Glomerular visceral epithelial cell (primary cell): ENCODE measurements at regions not wholly inside any gene's neighbourhood (a gene's known extent, or its start where the extent isn't known, plus 50 kb on each side); places are given as distances from the start of the nearest gene placed in this dataset.
"Not testable (repeated sequence)": the region's sequence is repeated elsewhere in the genome, so short reads cannot be mapped to it uniquely, and the experiment has no call there.

Experiments
- DNase-seq: peaks from one replicate; pipeline ENCODE4 v3.0.0-alpha.2; 2016; ENCODE audit errors: extremely low spot score

GRCh38 chr2:40937284-40937683 lies 485.4 kb upstream of the SLC8A1 start:
- DNase-seq = no peak

DNA sequence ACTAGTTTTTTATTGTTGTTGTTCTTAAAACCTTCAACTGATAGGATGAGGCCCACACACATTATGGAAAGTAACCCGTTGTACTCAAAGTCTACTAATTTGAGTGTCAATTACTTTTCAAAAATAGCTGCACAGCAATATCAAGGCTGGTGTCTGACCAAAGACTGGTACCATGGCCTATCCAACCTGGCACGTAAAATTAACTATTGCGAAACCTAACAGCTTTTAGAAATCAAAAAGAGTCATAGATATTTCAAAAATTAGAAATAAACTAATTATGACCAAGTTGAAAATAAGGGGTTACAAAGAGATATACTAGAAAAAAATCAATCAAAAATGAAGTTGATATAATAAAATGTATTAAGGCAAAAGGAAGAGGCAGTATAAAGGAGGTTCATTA lies 501.5 kb upstream of the SLC8A1 start:
- no peak for DNase-seq

DNA sequence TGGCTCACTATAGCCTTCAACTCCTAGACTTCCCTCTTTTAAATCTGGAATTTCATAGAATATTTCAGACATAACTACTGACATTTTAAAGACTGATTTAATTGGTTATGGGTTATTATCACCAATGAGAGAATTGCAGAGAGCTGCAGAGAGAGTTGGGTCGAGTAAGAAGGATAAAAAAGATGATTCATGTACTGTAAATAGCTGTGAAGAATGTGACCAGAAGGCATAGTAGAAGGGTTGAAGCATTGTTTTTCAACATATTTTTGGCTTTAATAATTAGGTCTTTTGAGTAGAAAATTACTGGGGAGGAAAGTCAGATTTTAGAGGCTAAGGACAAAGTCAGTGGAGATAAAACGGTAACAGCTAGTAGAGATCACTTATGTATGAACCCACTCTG lies 503.2 kb upstream of the SLC8A1 start:
- no peak for DNase-seq

- DNase-seq = no peak
These were observed 503.7 kb upstream of the SLC8A1 start for GRCh38 chr2:40955635-40956034.

GRCh38 chr2:40957508-40957907 lies 505.6 kb upstream of the SLC8A1 start:
- DNase-seq = peak; percentile 13

GRCh38 chr2:40962026-40962425 lies 510.1 kb upstream of the SLC8A1 start:
- DNase-seq = no peak

DNA sequence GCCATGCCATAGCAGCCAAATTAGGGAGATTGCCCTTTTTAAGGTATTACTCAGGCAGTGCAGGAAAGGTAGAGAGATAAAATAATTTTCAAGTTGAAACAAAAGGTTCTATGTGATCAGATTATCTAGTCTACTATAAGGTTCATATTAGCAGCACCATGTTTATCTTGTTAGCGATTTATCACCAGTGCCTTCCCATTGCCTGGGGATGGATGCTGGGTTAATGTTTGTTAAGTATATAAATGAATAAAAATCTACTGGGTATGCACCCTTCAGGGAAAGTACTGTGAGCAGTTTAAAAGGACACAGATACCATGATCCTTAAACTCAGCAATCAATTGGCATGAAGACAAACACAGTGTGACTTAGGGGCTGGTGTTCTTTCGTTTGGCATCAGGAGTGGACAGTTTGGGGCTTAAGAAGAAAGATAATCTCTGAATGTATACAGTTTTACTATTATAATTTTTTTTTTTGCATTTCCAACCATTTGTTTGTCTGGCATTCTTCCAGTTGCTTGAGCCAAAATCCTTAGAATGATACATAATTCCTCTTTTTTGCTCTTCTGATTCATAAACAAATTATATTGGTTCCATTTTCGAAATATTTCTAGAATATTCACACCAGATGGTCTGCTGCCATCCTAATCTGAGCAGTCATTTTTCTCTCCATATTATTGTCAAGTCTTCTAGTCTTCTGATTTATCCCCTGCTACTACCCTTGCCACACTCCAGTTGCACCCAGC lies 512.8 kb upstream of the SLC8A1 start:
- no peak for DNase-seq

GRCh38 chr2:40967451-40967850 lies 515.6 kb upstream of the SLC8A1 start:
- no peak for DNase-seq

DNA sequence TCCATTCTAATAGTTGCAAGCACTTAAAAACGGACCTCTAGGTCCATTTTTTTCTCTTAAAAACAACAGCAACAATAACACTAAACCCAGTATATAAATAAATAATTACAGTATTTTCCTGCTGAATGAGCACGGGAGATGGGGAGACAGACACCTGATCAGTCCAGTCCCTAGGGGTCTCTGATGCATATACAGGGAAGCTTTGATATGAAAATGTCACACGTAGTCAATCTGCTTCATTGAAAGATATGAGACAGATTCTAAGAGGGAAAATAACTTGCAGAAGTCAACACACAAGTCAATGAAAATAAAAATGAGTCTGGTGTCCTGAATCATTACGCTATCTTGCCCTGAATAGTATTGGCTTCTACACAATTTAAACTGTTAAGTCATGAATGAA lies 523.3 kb upstream of the SLC8A1 start:
- DNase-seq = no peak

DNA sequence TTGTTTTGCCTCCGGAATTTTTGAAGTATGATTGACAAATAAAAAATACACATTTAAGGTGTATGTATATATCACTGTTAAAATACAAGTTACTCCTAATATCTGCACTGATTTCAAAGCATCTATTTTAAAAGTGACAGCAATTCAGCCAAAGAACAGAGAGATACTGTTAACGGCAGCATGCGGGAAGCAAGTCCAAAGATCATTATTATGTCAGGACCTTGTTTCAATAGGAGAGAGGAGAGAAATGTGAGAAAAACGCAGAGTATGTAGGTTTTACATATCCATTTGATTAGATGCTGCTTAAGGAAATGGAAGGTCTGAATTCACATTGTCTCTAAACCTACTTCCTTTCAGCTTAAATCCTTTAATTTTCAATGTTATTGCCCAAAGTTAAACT lies 545.5 kb upstream of the SLC8A1 start:
- DNase-seq = no peak

GRCh38 chr2:41000374-41000773 lies 548.5 kb upstream of the SLC8A1 start:
- DNase-seq = no peak

- DNase-seq = no peak
These were observed 549.0 kb upstream of the SLC8A1 start for GRCh38 chr2:41000906-41001305.

- no peak for DNase-seq
These were observed 552.8 kb upstream of the SLC8A1 start for GRCh38 chr2:41004700-41005099.

DNA sequence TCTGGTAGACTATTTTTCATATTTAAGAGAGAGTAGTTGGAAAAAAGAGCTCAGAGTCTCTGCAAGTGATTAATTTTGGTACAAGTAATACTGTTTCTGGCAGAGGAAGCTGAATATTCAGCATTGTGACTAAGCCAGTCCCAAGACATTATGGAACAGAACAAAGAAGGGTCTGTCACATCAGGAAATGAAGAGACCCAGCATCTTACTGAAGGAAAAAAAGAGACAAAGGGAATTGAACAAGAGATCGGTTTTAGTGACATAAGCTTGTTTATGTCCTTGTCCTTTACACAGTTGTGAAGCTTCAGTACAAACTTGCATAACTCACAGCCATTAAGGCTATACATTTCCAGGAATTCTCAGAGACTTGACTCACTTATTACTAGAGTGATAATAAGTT lies 568.5 kb upstream of the SLC8A1 start:
- DNase-seq = no peak

DNA sequence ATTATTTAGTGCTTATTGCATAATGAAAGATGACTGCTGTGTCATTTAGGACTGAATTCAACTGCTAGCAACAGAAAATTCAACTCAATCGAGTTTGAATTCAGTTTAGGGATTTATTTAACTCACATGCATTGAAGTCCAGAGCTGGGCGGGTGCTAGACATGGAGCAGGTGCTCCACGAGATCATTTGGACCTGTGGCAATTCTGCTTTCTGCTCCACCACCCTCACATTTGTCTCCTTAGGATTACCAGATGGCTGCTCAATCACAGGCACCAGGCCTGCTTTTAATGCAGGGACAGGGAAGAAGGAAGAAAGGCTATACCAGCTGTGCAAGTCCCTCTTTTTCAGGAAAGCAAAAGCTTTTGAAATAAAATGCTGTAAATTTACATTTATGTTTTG lies 572.9 kb upstream of the SLC8A1 start:
- DNase-seq = no peak

- no peak for DNase-seq
These were observed 574.7 kb upstream of the SLC8A1 start for GRCh38 chr2:41026613-41027012.

- DNase-seq = no peak
These were observed 575.2 kb upstream of the SLC8A1 start for GRCh38 chr2:41027095-41027494.

GRCh38 chr2:41031282-41031681 lies 579.4 kb upstream of the SLC8A1 start:
- DNase-seq = no peak

DNA sequence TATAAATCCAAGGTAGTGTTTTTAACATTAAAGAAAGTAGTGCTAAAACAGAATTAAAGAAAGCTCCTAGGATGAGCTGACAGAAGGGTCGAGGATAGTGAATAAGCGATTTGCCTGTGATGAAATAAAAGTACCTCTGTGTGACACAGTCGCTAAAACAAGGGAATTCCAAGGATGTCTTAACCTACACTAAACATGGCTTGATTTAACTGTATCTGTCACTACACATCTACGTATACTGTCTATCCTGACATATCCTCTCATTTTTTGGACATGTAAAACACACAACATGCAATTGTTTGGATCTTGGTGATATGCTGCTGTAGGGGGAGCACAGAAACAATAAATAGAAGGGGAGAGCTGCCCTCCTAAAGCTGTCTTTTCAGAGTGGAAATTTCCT lies 580.8 kb upstream of the SLC8A1 start:
- DNase-seq = no peak

DNA sequence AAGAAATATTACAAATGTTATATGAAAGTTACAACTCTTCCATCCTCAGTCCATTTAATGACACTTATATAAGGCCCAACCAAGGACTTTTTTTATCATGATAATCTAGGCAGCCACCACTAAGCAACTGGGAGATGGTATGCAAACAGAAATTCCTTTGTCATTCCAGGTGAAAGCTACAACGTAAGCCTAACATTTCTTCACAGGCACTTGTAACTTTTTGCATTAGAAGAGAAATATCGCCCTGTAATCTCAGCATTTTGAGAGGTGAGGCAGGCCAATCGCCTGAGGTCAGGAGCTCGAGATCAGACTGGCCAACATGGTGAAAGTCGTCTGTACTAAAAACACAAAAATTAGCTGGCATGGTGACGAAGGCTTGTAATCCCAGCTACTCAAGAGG lies 581.2 kb upstream of the SLC8A1 start:
- DNase-seq = no peak

GRCh38 chr2:41038408-41038807 lies 586.5 kb upstream of the SLC8A1 start:
- DNase-seq = no peak

GRCh38 chr2:41039750-41040149 lies 587.9 kb upstream of the SLC8A1 start:
- DNase-seq = not testable (repeated sequence)

GRCh38 chr2:41040782-41041520 lies 589.1 kb upstream of the SLC8A1 start:
- DNase-seq = no peak

- DNase-seq = no peak
These were observed 590.5 kb upstream of the SLC8A1 start for GRCh38 chr2:41042343-41042742.
